HFFc6 (cell line): ENCODE measurements at regions not wholly inside any gene's neighbourhood (a gene's known extent, or its start where the extent isn't known, plus 50 kb on each side); places are given as distances from the start of the nearest gene placed in this dataset.

Experiments
- DNase-seq: peaks from one replicate; pipeline ENCODE4 v3.0.0-alpha.2; 2018
- H3K27ac Mint-ChIP-seq: 2 replicates; pipeline ENCODE4 v1.8.0; 2020; ENCODE audit warnings: mild to moderate bottlenecking, mixed read lengths
- H3K27me3 Mint-ChIP-seq: 2 replicates; pipeline ENCODE4 v1.8.0; 2021; ENCODE audit warnings: mild to moderate bottlenecking, moderate library complexity, mixed read lengths; ENCODE audit not compliant: insufficient read depth
- H3K36me3 Mint-ChIP-seq: 2 replicates; pipeline ENCODE4 v1.8.0; 2021; ENCODE audit warnings: low read depth, mixed read lengths
- H3K4me1 Mint-ChIP-seq: 2 replicates; pipeline ENCODE4 v1.8.0; 2020; ENCODE audit warnings: low read depth, mixed read lengths
- H3K4me3 Mint-ChIP-seq: 2 replicates; pipeline ENCODE4 v1.8.0; 2020; ENCODE audit warnings: mild to moderate bottlenecking, moderate library complexity, mixed read lengths
- H3K9me3 Mint-ChIP-seq: 2 replicates; pipeline ENCODE4 v1.8.0; 2020; ENCODE audit warnings: mild to moderate bottlenecking, mixed read lengths
- CTCF ChIP-seq: fragments of 200-600 bp; sonication (generic); IDR thresholded peaks from 2 replicates; pipeline ENCODE4 v1.5.0; 2021; ENCODE audit warnings: antibody characterized with exemption, mild to moderate bottlenecking

- TF ChIP-seq CTCF = no peak
- Mint-ChIP-seq H3K36me3 (no peaks in the 10 kb centered on the region), H3K27ac (no peak overlapping the region), H3K9me3 (peaks cover 15% of the 10 kb centered on the region), H3K4me3 (no peak overlapping the region), H3K27me3 (no peaks in the 10 kb centered on the region), H3K4me1 (no peaks in the 10 kb centered on the region)
- DNase-seq = no peak
Observed at GRCh38 chr1:104991702-104992101, 1242.0 kb downstream of the AMY1C start.

- Mint-ChIP-seq H3K4me3 (no peak overlapping the region), H3K4me1 (no peaks in the 10 kb centered on the region), H3K36me3 (no peaks in the 10 kb centered on the region), H3K27ac (no peak overlapping the region), H3K9me3 (peaks cover 11% of the 10 kb centered on the region; the same call in 1 of the 2 replicates), H3K27me3 (no peaks in the 10 kb centered on the region)
- DNase-seq = no peak
- no peak for TF ChIP-seq CTCF
Observed at GRCh38 chr1:105000793-105001192, 1251.1 kb downstream of the AMY1C start.

GRCh38 chr1:105004515-105004914, 1254.8 kb downstream of the AMY1C start:
- TF ChIP-seq CTCF = no peak
- Mint-ChIP-seq H3K27ac (no peak overlapping the region), H3K27me3 (no peaks in the 10 kb centered on the region), H3K9me3 (0 out of 2 replicates have a peak, but pooled peaks cover 7% of the 10 kb centered on the region), H3K4me3 (no peak overlapping the region), H3K36me3 (no peaks in the 10 kb centered on the region), H3K4me1 (no peaks in the 10 kb centered on the region)
- DNase-seq = no peak

GRCh38 chr1:105005594-105006195, 1256.0 kb downstream of the AMY1C start:
- Mint-ChIP-seq H3K27me3 (no peaks in the 10 kb centered on the region), H3K4me1 (no peaks in the 10 kb centered on the region), H3K27ac (no peak overlapping the region), H3K36me3 (no peaks in the 10 kb centered on the region), H3K4me3 (no peak overlapping the region), H3K9me3 (0 out of 2 replicates have a peak, but pooled peaks cover 7% of the 10 kb centered on the region)
- no peak for DNase-seq
- no peak for TF ChIP-seq CTCF

GRCh38 chr1:105017587-105017986, 1267.9 kb downstream of the AMY1C start:
- Mint-ChIP-seq H3K9me3 (peaks cover 30% of the 10 kb centered on the region), H3K36me3 (no peaks in the 10 kb centered on the region), H3K27ac (no peak overlapping the region), H3K27me3 (no peaks in the 10 kb centered on the region), H3K4me1 (no peaks in the 10 kb centered on the region), H3K4me3 (no peak overlapping the region)
- TF ChIP-seq CTCF = no peak
- DNase-seq = no peak

- no peak overlapping the region for H3K4me3 Mint-ChIP-seq
- H3K27ac Mint-ChIP-seq = no peak overlapping the region
- no peak for DNase-seq
- H3K4me1 Mint-ChIP-seq = no peaks in the 10 kb centered on the region
- no peaks in the 10 kb centered on the region for H3K27me3 Mint-ChIP-seq
- no peak for TF ChIP-seq CTCF
- no peaks in the 10 kb centered on the region for H3K36me3 Mint-ChIP-seq
- peaks cover 22% of the 10 kb centered on the region for H3K9me3 Mint-ChIP-seq
Observed at GRCh38 chr1:105023719-105024118, 1274.0 kb downstream of the AMY1C start.
